Prostate gland (tissue), 2 donors: ENCODE measurements at regions not wholly inside any gene's neighbourhood (a gene's known extent, or its start where the extent isn't known, plus 50 kb on each side); places are given as distances from the start of the nearest gene placed in this dataset.

Source experiments
- DNase-seq: peaks from one replicate; pipeline ENCODE4 v3.0.0-alpha.2; 2019; ENCODE audit warnings: low spot score
- H3K27ac ChIP-seq, 2 donors: fragments of 200-600 bp; sonication (generic); 2 replicates each; pipeline ENCODE4 v1.5.1; 2017 to 2019
- H3K27me3 ChIP-seq: fragments of 200-600 bp; sonication (generic); replicated peaks from 2 replicates; pipeline ENCODE4 v1.5.1; 2019; ENCODE audit not compliant: insufficient read depth
- H3K36me3 ChIP-seq, 2 donors: fragments of 200-600 bp; sonication (generic); 1 replicate in 1 of 2; 2 replicates in 1 of 2; pipeline versions ENCODE4 v1.5.1 to v1.8.1; 2017 to 2019
- H3K4me1 ChIP-seq: fragments of 200-600 bp; sonication (generic); replicated peaks from 2 replicates; pipeline ENCODE4 v1.5.1; 2019
- H3K4me3 ChIP-seq, 2 donors: fragments of 200-600 bp; sonication (generic); 2 replicates each; pipeline ENCODE4 v1.5.1; 2017 to 2019
- H3K9me3 ChIP-seq: fragments of 200-600 bp; sonication (generic); 2 replicates; pipeline ENCODE4 v1.5.1; 2017
- CTCF ChIP-seq, 4 experiments: fragments of 200-600 bp in 2 of 4; fragments of 450-650 bp in 2 of 4; sonication (generic) in 2 of 4; IDR thresholded peaks; 1 replicate in 3 of 4; 2 replicates in 1 of 4; pipeline ENCODE4 v1.5.1; 2016 to 2019; ENCODE audit warnings: antibody characterized with exemption in 4 of 4, mild to moderate bottlenecking in 2 of 4, moderate library complexity in 2 of 4
- POLR2A ChIP-seq: fragments of 450-650 bp; IDR thresholded peaks from one replicate; pipeline ENCODE4 v1.6.1; 2016; ENCODE audit warnings: antibody characterized with exemption, mild to moderate bottlenecking
- POLR2AphosphoS5 ChIP-seq: sonication (generic); formaldehyde crosslinking; IDR thresholded peaks from one replicate; pipeline ENCODE4 v1.6.1; 2017; ENCODE audit warnings: antibody characterized with exemption
- WGBS: methylation state at CpG from one replicate; pipeline ENCODE4 v1.1.5; 2018; 5-methylcytosine and 5-hydroxymethylcytosine counted together
- intact Hi-C: fragments of 100-400 bp; cut with DNase I; formaldehyde crosslinking; loops from one replicate; pipeline ENCODE4 v1.14.2; 2022

- Histone ChIP-seq H3K9me3 (no peaks in the 10 kb centered on the region), H3K27me3 (no peaks in the 10 kb centered on the region), H3K4me1 (no peaks in the 10 kb centered on the region), H3K4me3 (no peak overlapping the region), H3K27ac (no peak overlapping the region), H3K36me3 (no peaks in the 10 kb centered on the region)
- intact Hi-C loops: no loop called here
- DNase-seq: no peak
- WGBS: 79% methylated on average over 5 of the region's 5 CpGs
- no peak for TF ChIP-seq POLR2A
- TF ChIP-seq CTCF (IDR thresholded peaks at IDR 0.05): no peak
- TF ChIP-seq POLR2AphosphoS5: no peak
Observed at GRCh38 chr13:108156749-108157148, 58.6 kb downstream of the LIG4 start.

- H3K4me3 ChIP-seq: no peak overlapping the region
- no peaks in the 10 kb centered on the region for H3K9me3 ChIP-seq
- no peaks in the 10 kb centered on the region for H3K27me3 ChIP-seq
- 44% methylated on average over 16 of the region's 16 CpGs for WGBS
- intact Hi-C loops: no loop called here
- H3K27ac ChIP-seq: no peak overlapping the region
- no peak for DNase-seq
- TF ChIP-seq POLR2A (no peak), CTCF (IDR thresholded peaks at IDR 0.05) (peak; percentile 47 to 69 (median 57))
- H3K36me3 ChIP-seq: no peaks in the 10 kb centered on the region
- no peaks in the 10 kb centered on the region for H3K4me1 ChIP-seq
Observed at GRCh38 chr13:108155185-108156106, 59.9 kb downstream of the LIG4 start.

- H3K4me3 ChIP-seq: no peak overlapping the region
- intact Hi-C loops: loop anchor here (5.0 kb wide), 1 partner anchor 942 kb away; no protein-coding TSS in a partner anchor
- H3K27me3 ChIP-seq: no peaks in the 10 kb centered on the region
- H3K9me3 ChIP-seq: no peaks in the 10 kb centered on the region
- H3K4me1 ChIP-seq: no peaks in the 10 kb centered on the region
- 52% methylated on average over 1 of the region's 1 CpG for WGBS
- DNase-seq: no peak
- TF ChIP-seq POLR2AphosphoS5: no peak
- TF ChIP-seq CTCF (IDR thresholded peaks at IDR 0.05): no peak
- no peak for TF ChIP-seq POLR2A
- H3K36me3 ChIP-seq: no peaks in the 10 kb centered on the region
- no peak overlapping the region for H3K27ac ChIP-seq
Observed at GRCh38 chr13:108154421-108154858, 60.9 kb downstream of the LIG4 start.

- DNase-seq: no peak
- 57% methylated on average over 2 of the region's 2 CpGs for WGBS
- Histone ChIP-seq H3K27ac (no peak overlapping the region), H3K36me3 (no peaks in the 10 kb centered on the region), H3K4me3 (no peak overlapping the region), H3K9me3 (no peaks in the 10 kb centered on the region), H3K27me3 (no peaks in the 10 kb centered on the region), H3K4me1 (no peaks in the 10 kb centered on the region)
- intact Hi-C loops: no loop called here
- TF ChIP-seq POLR2AphosphoS5: no peak
- TF ChIP-seq POLR2A: no peak
- TF ChIP-seq CTCF (IDR thresholded peaks at IDR 0.05): no peak
Observed at GRCh38 chr13:108146642-108147041, 68.7 kb downstream of the LIG4 start.
